ENCODE measurements at regions not wholly inside any gene's neighbourhood (a gene's known extent, or its start where the extent isn't known, plus 50 kb on each side); places are given as distances from the start of the nearest gene placed in this dataset.

DNA sequence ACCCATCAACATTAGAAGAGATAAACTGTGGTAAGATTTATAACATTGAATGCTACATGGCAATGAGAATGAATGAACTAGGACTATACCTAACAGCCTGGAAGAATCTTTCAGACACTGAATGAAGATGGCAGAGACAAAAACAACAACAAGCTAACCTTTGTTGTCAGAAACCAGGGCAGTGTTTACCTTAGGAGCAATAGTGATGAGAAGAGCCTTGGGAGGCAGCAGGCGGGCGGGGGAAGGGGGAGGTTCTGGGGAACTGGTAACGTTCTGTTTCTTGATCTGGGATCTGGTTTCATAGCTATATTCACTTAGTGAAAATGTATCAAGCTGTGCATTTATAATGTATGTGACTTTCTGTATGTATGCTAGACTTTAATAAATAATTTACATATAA lies 139.0 kb upstream of the TNRC6C start:
- CTCF ChIA-PET = no interaction called here

DNA sequence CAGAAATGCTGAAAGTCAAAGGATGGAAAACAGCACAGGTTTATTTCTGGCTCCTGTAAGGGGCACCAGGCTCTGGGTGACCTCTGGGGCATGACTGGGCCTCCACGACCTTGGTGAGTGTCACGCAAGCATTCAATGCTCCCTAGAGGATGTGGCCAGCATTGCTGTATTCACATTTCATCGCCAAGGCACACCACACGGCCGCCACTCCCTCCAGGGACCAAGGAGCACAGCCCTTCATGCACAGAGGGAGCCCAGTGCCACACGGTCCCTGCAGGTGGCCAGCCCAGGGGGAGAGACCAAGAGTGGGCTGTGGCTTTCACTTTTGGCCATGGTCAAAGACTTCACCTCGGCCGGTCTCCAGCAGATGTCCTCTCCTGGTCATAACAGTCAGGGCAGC lies 137.4 kb upstream of the TNRC6C start:
- no peak overlapping the region for H3K4me3 ChIP-seq (ENCODE audit: low read depth, low read length)
- DNase-seq (ENCODE audit: low read depth, low spot score) = no peak
- ChIA-PET CTCF (no interaction called here), POLR2A (no interaction called here)
- TF ChIP-seq, protein P1, sequence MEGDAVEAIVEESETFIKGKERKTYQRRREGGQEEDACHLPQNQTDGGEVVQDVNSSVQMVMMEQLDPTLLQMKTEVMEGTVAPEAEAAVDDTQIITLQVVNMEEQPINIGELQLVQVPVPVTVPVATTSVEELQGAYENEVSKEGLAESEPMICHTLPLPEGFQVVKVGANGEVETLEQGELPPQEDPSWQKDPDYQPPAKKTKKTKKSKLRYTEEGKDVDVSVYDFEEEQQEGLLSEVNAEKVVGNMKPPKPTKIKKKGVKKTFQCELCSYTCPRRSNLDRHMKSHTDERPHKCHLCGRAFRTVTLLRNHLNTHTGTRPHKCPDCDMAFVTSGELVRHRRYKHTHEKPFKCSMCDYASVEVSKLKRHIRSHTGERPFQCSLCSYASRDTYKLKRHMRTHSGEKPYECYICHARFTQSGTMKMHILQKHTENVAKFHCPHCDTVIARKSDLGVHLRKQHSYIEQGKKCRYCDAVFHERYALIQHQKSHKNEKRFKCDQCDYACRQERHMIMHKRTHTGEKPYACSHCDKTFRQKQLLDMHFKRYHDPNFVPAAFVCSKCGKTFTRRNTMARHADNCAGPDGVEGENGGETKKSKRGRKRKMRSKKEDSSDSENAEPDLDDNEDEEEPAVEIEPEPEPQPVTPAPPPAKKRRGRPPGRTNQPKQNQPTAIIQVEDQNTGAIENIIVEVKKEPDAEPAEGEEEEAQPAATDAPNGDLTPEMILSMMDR (IDR thresholded peaks at IDR 0.05; ENCODE audit: insufficient read depth, low read length, missing control alignments) = no peak

More for the DNA sequence above, 139.0 kb upstream of the TNRC6C start:
- H3K4me3 ChIP-seq (ENCODE audit: low read depth, low read length) = no peak overlapping the region
- POLR2A ChIA-PET = no interaction called here
- no peak for DNase-seq (ENCODE audit: low read depth, low spot score)
- TF ChIP-seq, protein P1 (IDR thresholded peaks at IDR 0.05; ENCODE audit: insufficient read depth, low read length, missing control alignments) = no peak

- POLR2A ChIA-PET = no interaction called here
- CTCF ChIA-PET = no interaction called here
- TF ChIP-seq, protein P1 (IDR thresholded peaks at IDR 0.05; ENCODE audit: insufficient read depth, low read length, missing control alignments) = no peak
- H3K4me3 ChIP-seq (ENCODE audit: low read depth, low read length) = no peak overlapping the region
- DNase-seq (ENCODE audit: low read depth, low spot score) = no peak
These were observed 136.0 kb upstream of the TNRC6C start for GRCh38 chr17:77822302-77823030.

DNA sequence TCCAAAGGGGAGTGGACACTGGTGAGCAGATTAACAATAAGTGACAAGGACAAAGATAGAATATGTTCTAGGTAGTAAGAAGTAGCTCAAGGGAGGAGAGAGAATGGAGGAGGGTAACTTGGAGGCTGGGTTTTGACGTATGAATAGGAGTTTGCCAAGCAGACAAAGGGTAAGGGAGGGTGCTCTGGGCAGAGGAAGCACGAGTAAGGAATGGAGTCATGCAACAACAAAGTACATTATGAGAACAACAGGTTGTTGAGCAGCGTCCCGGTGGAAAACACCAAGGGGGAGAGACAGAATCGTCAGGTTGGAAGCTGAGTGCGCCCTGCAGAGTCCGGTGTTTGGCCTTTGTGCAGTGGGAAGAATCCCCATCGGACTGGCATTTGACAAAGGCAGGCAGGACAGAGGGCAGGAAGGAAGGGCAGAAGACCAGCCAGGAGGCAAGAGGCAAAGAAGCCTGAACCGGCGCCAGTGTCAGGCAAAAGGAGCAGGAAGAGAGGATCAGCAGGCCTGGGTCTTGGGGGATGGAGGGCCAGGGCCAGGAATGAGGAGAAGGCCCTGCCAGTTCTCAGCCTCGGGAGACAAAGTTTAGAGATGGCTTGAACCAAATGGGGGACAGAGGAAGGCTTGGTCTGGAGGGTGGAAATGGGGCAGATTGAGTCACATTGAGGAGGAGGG lies 134.3 kb upstream of the TNRC6C start:
- DNase-seq (ENCODE audit: low read depth, low spot score) = no peak
- H3K4me3 ChIP-seq (ENCODE audit: low read depth, low read length) = no peak overlapping the region
- ChIA-PET POLR2A (no interaction called here), CTCF (no interaction called here)
- TF ChIP-seq, protein P1 (IDR thresholded peaks at IDR 0.05; ENCODE audit: insufficient read depth, low read length, missing control alignments) = no peak

DNA sequence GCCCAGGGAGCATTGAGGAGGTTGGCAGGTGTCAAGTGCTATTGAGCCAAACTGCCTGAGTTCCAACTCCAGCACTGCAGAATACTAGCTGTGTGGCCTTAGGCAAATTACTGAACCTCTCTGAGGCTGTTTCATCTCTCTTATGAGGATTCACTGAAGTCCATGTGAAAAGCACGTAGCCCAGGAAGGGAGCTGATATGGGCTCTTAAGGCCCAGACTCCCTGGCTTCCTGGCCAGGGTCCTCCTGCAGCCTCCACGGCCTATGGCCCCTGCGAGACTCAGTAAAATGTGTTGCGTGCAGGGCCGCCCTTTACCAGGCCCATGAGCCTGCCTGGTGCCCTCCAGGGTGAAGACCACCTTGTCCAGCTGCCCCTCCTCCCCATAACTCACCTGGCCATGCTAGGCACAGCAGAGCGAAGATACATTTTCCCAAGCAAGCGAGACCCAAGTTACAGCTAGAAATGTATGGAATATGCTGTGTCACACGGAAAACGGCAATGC lies 133.7 kb upstream of the TNRC6C start:
- TF ChIP-seq, protein P1 (IDR thresholded peaks at IDR 0.05; ENCODE audit: insufficient read depth, low read length, missing control alignments) = no peak
- DNase-seq (ENCODE audit: low read depth, low spot score) = no peak
- ChIA-PET CTCF (no interaction called here), POLR2A (no interaction called here)
- H3K4me3 ChIP-seq (ENCODE audit: low read depth, low read length) = no peak overlapping the region

DNA sequence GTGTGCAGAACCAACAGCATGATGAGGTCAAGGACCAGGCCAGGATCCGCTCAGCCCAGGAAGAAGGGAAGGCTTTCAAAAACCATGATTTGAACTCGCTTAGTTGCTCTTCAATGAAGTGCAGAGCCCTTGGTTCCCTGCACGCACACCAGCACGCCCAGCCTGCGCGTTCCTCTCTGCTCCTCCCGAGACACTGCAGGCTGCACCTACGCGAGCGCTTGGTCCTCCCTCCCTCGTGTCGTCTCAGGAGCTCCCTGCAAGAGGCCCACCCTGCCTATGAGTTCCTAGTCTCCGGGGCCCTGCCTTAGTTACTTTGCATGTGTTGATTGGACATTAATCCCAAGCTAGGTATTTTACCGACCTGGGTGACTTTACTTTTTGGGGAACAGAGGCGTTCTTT lies 132.9 kb upstream of the TNRC6C start:
- TF ChIP-seq, protein P1 (IDR thresholded peaks at IDR 0.05; ENCODE audit: insufficient read depth, low read length, missing control alignments) = no peak
- H3K4me3 ChIP-seq (ENCODE audit: low read depth, low read length) = no peak overlapping the region
- ChIA-PET CTCF (no interaction called here), POLR2A (no interaction called here)
- no peak for DNase-seq (ENCODE audit: low read depth, low spot score)

Measured in AG04449 (cell line).